Fibroblast of peridontal ligament (primary cell): ENCODE measurements at regions not wholly inside any gene's neighbourhood (a gene's known extent, or its start where the extent isn't known, plus 50 kb on each side); places are given as distances from the start of the nearest gene placed in this dataset.

Source experiments
- DNase-seq: peaks from one replicate; pipeline ENCODE4 v3.0.0-alpha.2; 2010; ENCODE audit errors: extremely low read depth

DNA sequence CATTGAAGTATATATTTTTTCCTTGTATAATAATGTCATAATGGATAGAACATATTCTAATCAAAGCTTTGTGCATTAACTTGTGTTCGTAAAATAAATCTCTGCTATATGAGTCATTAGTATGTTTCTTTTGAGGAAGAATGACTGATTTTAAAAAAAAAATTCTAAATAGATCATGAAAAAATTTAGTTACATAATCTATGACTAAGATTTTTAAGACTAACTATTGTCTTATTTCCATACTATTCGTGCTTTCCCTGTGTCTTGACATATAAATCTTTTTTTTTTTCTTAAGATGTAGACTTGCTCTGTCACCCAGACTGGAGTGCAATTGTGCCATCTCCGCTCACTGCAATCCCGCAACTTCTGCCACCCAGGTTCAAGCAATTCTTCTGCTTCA is 226.1 kb downstream of the DSEL start:
- no peak for DNase-seq

DNA sequence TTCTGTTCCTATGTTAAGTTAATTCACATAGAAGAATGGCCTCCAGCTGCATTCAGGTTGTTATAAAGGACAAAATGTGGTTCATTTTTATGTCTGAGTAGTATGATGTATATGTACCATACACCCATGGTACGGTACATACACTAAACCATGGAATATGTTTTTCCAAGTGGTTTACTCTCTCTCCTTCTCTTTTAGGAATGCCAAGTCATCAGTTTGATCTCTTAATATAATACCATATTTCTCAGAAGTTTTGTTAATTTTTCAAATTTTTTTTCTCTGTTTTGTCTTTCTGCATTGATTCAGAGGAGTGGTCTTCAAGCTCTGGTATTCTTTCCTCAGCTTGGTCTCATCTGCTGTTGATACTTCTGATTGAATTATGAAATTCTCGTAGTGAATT is 230.9 kb downstream of the DSEL start:
- no peak for DNase-seq

DNA sequence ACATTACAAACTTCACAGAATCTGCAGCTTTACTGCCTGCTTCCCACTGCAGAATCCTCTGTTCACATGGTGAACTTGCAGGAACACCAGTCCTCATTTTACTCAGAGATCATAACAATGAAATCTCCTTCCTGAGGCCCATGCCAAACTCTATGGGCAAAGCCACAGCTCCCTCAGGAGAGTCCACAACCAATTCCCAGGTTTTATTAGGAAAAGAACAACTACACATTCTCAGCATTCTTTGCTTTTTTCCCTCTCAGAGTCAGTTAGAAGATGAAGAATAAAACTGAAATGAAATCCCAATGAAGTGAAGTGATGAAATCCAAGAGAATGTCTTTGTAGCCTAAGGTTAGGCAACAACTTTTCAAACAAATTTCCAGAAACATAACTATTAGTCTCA is 233.7 kb downstream of the DSEL start:
- peak; percentile 84 for DNase-seq

- DNase-seq, result no peak
Measured at GRCh38 chr18:67281746-67282145, 234.8 kb downstream of the DSEL start.

DNA sequence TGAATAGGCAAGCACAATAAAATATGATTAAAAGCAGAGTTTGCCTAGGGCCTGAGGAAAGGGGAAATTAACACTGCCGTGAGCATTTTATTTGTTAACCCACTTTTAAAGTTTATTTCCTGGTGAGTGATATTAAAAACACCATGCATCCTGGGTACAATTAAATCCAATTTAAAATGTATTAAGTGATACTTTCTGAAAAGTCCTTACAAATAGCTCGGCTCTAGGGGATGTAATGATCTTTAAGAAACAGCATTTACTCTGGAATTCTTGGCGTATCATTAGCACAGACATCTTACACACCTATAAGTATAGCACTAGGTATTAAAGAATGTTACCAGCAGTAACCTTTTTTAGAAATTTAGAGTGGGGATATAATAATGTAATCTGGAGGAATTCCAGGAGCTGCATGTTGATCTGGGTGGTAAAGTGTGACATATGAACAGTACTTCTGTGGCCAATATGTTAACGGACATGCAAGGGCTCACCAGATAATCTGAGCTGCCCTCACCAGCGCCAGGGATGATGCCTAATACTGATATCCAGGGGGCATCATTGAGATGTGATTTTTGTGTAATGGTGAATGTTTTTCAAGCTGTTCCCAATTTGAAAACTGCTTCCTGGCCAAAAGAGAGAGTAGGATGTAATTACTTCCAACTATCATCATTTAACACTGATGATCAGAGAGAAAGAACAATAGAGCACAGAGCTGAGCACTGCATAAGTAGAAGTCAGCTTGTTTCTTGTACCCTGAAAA is 235.9 kb downstream of the DSEL start:
- DNase-seq, result peak; percentile 51

- no peak for DNase-seq
Measured at GRCh38 chr18:67279988-67280387, 236.5 kb downstream of the DSEL start.

- DNase-seq, result no peak
Measured at GRCh38 chr18:67278984-67279383, 237.5 kb downstream of the DSEL start.

GRCh38 chr18:67276638-67277037 is 239.9 kb downstream of the DSEL start:
- DNase-seq, result no peak

DNA sequence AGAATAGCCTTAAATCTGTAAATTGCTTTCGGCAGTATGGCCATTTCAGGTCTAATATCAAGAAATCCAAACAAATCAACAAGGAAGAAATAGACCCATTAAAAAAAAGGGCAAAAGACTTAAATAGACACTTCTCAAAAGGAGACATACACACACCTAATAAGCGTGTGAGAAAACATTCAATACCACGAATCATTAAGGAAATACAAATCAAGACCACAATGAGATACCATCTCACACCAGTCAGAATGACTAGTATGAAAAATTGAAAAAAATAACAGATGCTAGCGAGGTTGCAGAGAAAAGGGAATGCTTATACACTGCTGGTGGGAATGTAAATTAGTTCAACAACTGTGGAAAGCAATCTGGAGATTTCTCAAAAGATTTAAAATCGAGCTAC is 243.2 kb downstream of the DSEL start:
- no peak for DNase-seq

DNA sequence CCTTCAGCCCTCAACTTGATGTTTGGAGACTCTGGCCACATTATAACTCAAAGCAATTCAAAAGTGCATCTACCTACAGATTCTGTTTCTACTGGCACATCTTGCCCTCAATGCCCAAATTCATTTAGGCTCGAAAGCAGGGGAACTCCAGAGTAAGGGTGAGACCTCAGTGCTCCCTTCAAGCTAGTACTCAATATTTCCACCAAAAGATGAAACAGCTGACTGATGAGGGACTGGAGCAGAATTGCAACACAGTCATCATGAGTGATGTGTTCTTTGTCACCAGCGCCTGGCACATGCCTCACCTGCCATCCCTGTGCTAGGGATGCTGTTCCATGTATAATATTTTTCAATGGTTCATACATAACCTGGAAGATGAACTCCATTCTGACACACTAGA is 247.3 kb downstream of the DSEL start:
- DNase-seq, result no peak

GRCh38 chr18:67268530-67268929 is 248.0 kb downstream of the DSEL start:
- DNase-seq, result no peak

- DNase-seq, result peak; percentile 88
Measured at GRCh38 chr18:67266246-67267237, 250.0 kb downstream of the DSEL start.

DNA sequence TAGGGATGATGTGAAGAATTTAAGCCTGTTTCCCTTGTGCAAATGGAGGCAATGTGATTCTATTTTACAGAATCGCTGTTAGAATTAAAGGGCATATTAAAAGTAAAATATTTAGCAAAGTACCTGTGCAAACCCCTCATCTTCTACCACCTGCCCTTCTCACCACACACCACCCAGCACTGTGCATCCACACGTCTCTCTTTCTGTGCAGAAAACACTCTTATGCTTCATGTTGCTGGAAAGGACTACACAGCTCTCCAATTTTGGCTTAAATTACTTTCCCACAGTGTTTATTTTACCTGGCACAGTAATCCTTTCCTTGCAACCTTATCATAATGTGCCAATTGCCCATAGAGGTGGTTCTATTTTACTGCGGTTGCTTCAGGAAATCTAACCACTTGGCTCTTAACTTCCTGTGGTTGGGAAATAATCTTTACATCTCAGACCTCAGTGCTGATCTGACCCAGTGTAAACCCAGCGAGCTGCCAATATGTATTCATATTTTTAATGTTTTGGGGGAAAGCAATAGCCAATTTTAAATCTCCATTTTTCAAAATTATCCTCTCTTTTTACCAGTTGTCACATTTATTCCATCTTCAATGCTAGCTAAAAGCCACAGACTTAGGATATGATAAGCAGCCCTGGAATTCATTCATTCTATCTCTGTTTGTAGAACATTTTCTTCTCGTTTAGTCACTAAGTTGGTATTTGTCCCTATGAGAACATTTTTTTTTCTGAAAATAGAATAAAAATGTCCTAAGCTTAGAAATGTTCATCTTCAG is 250.9 kb downstream of the DSEL start:
- DNase-seq, result peak; percentile 91

GRCh38 chr18:67261931-67262552 is 254.5 kb downstream of the DSEL start:
- DNase-seq, result no peak

DNA sequence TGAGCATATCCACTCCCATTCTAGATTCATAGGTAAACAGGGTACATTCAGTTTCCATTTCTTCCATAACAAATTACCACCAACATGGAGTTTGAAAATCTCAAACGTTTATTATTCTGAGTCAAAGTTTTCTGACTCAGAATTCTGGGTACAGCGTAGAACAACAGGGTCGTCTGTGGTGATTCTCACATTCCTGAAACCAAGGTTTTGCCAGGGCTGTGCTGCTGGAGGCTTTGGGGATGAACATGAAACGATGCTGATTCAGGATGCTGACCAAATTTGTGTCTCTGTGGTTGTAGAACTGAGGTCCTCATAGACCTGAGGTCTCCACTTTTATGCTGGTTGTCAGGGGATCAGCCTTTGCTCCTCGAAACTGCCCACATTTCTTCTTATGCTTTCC is 255.7 kb downstream of the DSEL start:
- no peak for DNase-seq

DNA sequence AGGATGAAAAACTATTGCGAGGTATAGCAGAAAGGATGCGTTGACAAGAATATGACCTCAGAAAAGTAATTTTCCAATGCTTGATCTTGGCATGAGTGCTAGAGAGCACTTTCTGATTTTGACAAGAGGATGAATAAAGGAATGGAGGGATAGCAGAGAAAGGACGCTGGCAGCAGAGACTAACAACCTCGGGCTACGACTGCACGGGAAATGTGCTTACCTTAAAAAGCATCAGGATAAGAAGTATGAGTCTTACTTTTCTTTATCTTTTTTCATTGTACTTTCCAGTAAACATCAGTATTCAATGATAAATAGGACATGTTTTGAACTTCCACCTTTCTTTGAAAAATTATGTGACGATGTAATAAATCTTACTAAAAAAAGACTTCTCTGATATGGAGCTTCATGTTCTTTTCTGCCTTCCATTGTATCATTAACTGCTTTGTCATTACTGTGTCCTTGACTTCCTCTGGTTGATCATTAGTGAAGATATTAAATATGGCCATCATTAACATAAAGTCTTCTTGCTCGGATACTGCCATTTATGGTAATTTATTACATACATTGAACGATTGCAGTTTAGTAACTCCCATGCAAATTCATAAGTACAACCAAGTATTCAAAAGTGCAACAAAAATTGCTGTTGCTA is 265.6 kb downstream of the DSEL start:
- DNase-seq, result no peak

DNA sequence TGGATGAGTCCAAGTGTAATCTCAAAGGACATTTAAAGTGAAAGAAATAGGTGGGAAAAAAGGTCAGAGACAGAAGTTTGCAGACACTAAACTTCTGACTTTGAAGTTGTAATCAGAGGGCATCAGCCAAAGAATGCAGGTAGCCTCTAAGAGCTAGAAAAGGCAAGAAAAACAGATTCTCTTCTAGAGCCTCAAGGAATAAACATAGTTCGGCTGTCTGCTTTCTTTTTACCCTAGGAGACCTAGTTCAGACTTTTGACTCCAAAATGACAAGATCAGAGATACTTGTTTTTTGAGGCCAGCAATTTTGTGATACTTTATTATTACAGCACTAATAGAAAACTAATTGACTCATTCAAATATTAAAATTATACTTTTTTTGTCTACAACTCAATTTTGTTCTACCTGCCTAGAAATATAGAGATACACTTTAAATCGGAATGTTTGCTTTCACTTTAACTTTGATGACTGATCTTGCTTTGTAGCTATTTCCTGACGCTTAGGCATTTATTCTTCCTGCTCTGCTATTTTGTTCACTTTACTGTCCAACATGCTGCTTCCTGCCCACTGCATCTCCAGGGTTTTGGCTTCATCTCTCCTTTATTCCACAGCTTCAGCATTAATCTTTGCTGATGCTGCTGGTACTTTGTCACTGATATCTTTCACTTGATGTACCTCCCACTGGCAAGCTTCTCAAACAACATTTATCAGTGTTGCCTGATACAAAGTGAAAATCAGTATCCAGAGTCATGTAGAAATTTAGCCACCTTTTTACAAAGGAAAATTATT is 272.5 kb downstream of the DSEL start:
- DNase-seq, result peak; percentile 20

- DNase-seq, result no peak
Measured at GRCh38 chr18:67242001-67242400, 274.5 kb downstream of the DSEL start.

DNA sequence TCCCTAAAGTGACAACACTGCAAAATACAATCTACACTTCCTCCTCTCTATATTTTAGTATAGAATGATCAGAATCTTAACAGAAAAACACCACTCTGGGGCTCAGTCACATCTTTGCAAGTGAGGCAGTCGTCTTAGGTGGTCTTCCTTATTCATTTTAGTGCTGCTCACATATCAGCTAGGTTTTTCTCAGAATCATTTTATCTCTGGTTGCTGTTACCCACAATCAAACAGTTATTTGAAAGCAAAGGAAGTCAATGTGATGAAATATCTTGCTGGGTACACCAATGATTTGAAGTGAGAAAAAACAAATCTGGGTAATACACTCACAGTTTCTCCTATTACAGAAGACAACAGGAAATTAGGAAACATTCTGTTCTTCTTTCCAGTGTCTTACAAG is 275.2 kb downstream of the DSEL start:
- no peak for DNase-seq

- no peak for DNase-seq
Measured at GRCh38 chr18:67239826-67240225, 276.7 kb downstream of the DSEL start.
